ENCODE measurements at regions not wholly inside any gene's neighbourhood (a gene's known extent, or its start where the extent isn't known, plus 50 kb on each side); places are given as distances from the start of the nearest gene placed in this dataset.
"Not testable (repeated sequence)": the region's sequence is repeated elsewhere in the genome, so short reads cannot be mapped to it uniquely, and the experiment has no call there.

- no peak for DNase-seq
These were observed 202.1 kb upstream of the FAT3 start for GRCh38 chr11:92022499-92022898.

- no peak for DNase-seq
These were observed 206.3 kb upstream of the FAT3 start for GRCh38 chr11:92018332-92018731.

GRCh38 chr11:92008249-92008648 is 216.4 kb upstream of the FAT3 start:
- DNase-seq, result no peak

- no peak for DNase-seq
These were observed 222.1 kb upstream of the FAT3 start for GRCh38 chr11:92002568-92002967.

- no peak for DNase-seq
These were observed 226.1 kb upstream of the FAT3 start for GRCh38 chr11:91998481-91998880.

- no peak for DNase-seq
These were observed 227.4 kb upstream of the FAT3 start for GRCh38 chr11:91997226-91997625.

- no peak for DNase-seq
These were observed 228.1 kb upstream of the FAT3 start for GRCh38 chr11:91996526-91996925.

- not testable (repeated sequence) for DNase-seq
These were observed 236.2 kb upstream of the FAT3 start for GRCh38 chr11:91988443-91988842.

GRCh38 chr11:91986218-91986617 is 238.4 kb upstream of the FAT3 start:
- DNase-seq, result no peak

- no peak for DNase-seq
These were observed 240.5 kb upstream of the FAT3 start for GRCh38 chr11:91984033-91984584.

- no peak for DNase-seq
These were observed 242.6 kb upstream of the FAT3 start for GRCh38 chr11:91981995-91982394.

GRCh38 chr11:91979775-91980174 is 244.8 kb upstream of the FAT3 start:
- DNase-seq, result no peak

GRCh38 chr11:91978747-91979146 is 245.9 kb upstream of the FAT3 start:
- no peak for DNase-seq

GRCh38 chr11:91972665-91973266 is 251.9 kb upstream of the FAT3 start:
- DNase-seq, result no peak

GRCh38 chr11:91970624-91971023 is 254.0 kb upstream of the FAT3 start:
- no peak for DNase-seq

GRCh38 chr11:91969486-91969885 is 255.1 kb upstream of the FAT3 start:
- no peak for DNase-seq

- no peak for DNase-seq
These were observed 256.9 kb upstream of the FAT3 start for GRCh38 chr11:91967691-91968045.

GRCh38 chr11:91967026-91967690 is 257.5 kb upstream of the FAT3 start:
- no peak for DNase-seq

- DNase-seq, result no peak
These were observed 258.2 kb upstream of the FAT3 start for GRCh38 chr11:91966368-91966767.

- DNase-seq, result no peak
These were observed 263.8 kb upstream of the FAT3 start for GRCh38 chr11:91960770-91961169.

- no peak for DNase-seq
These were observed 265.2 kb upstream of the FAT3 start for GRCh38 chr11:91959411-91959810.

- DNase-seq, result no peak
These were observed 267.9 kb upstream of the FAT3 start for GRCh38 chr11:91956711-91957110.

GRCh38 chr11:91955206-91955605 is 269.4 kb upstream of the FAT3 start:
- DNase-seq, result no peak

GRCh38 chr11:91952056-91952455 is 272.6 kb upstream of the FAT3 start:
- DNase-seq, result no peak

Data from activated CD4-positive, alpha-beta T cell treated with anti-CD3 and anti-CD28 coated beads for 48 hours (primary cell).